Activated CD8-positive, alpha-beta memory T cell treated with anti-CD3 and anti-CD28 coated beads, Interleukin-2, amount 10 ng/mL, durations not matched to agents 7 days and 5 days (primary cell): ENCODE measurements at regions not wholly inside any gene's neighbourhood (a gene's known extent, or its start where the extent isn't known, plus 50 kb on each side); places are given as distances from the start of the nearest gene placed in this dataset.
"Not testable (repeated sequence)": the region's sequence is repeated elsewhere in the genome, so short reads cannot be mapped to it uniquely, and the experiment has no call there.

ENCODE experiments used
- ATAC-seq: fragments of 150-1000 bp; cut with Tn5 transposase; one replicate; pipeline ENCODE4 v1.10.0; 2021; ENCODE audit warnings: moderate library complexity
- CTCF ChIA-PET: fragments of 350-600 bp; sonication (Branson Sonifier 250); formaldehyde crosslinking; loops from one replicate; lab custom pipeline; 2021; ENCODE audit warnings: antibody characterized with exemption; lab: Charles Lee
- DNase-seq: peaks from one replicate; pipeline ENCODE4 v3.0.0-alpha.2; 2020
- H3K27ac Mint-ChIP-seq: one replicate; pipeline ENCODE4 v1.8.0; 2021; ENCODE audit warnings: mild to moderate bottlenecking, mixed read lengths
- H3K27me3 Mint-ChIP-seq: one replicate; pipeline ENCODE4 v1.8.0; 2021; ENCODE audit warnings: mixed read lengths
- H3K36me3 Mint-ChIP-seq: one replicate; pipeline ENCODE4 v1.8.0; 2021; ENCODE audit warnings: mild to moderate bottlenecking, mixed read lengths
- H3K4me1 Mint-ChIP-seq: one replicate; pipeline ENCODE4 v1.8.0; 2021; ENCODE audit warnings: mixed read lengths
- H3K4me3 Mint-ChIP-seq: one replicate; pipeline ENCODE4 v1.8.0; 2021; ENCODE audit warnings: mild to moderate bottlenecking, moderate library complexity, mixed read lengths
- H3K9me3 Mint-ChIP-seq: one replicate; pipeline ENCODE4 v1.8.0; 2022; ENCODE audit warnings: low read depth, mixed read lengths

DNA sequence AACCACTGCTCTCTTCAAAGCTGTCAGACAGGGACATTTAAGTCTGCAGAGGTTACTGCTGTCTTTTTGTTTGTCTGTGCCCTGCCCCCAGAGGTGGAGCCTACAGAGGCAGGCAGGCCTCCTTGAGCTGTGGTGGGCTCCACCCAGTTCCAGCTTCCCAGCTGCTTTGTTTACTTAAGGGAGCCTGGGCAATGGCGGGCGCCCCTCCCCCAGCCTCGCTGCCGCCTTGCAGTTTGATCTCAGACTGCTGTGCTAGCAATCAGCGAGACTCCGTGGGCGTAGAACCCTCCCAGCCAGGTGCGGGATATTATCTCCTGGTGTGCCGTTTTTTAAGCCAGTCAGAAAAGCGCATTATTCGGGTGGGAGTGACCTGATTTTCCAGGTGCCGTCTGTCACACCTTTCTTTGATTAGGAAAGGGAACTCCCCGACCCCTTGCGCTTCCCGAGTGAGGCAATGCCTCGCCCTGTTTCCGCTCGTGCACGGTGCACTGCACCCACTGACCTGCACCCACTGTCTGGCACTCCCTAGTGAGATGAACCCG, 764.5 kb upstream of the CDH6 start:
- CTCF ChIA-PET, H3K4me3 Mint-ChIP-seq, H3K36me3 Mint-ChIP-seq, H3K27ac Mint-ChIP-seq, DNase-seq, H3K4me1 Mint-ChIP-seq, H3K9me3 Mint-ChIP-seq, ATAC-seq, H3K27me3 Mint-ChIP-seq: not testable (repeated sequence)

DNA sequence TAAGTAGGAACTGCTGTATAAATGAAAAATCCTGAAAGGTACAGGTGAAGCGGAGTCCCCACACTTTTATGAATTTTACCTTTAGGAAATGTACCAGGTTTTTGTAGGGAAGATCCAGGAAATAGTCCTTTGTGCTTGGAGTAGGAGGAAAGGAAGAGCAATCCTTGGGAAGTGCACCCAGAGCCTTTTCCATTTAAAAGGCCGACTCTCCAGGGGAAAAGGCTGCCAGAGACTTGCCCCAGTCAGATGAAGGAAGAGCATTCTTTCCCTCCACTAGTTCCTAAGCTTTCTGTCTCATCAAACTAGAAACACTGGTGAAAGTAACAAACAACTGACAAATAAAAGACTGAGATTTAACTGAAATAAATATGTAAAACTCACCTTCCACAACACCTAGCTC, 779.4 kb upstream of the CDH6 start:
- Mint-ChIP-seq H3K4me3 (no peak overlapping the region), H3K27ac (no peak overlapping the region), H3K36me3 (no peaks in the 10 kb centered on the region), H3K27me3 (no peaks in the 10 kb centered on the region), H3K4me1 (no peaks in the 10 kb centered on the region), H3K9me3 (peaks cover 15% of the 10 kb centered on the region)
- CTCF ChIA-PET, result no interaction called here
- DNase-seq (no peak), ATAC-seq (no peak)

DNA sequence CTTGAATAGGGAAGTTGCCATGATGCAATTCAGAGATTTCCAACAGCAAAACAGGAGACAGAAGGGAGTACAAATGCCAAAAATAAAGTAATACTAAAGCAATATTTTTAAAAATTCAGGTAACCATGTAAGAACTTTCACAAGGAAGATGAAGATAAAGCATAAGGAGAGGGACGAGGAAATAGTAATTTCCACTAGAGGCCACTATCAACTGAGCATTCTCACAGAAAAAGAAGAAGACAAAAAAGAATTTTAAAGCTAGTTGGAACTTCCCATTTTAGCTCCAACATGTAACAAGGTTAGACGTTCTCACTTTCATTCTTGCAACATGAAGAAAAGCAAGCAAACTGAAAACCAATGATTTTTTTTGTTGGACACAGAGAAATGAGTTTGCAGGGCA, 779.9 kb upstream of the CDH6 start:
- CTCF ChIA-PET, result no interaction called here

DNA sequence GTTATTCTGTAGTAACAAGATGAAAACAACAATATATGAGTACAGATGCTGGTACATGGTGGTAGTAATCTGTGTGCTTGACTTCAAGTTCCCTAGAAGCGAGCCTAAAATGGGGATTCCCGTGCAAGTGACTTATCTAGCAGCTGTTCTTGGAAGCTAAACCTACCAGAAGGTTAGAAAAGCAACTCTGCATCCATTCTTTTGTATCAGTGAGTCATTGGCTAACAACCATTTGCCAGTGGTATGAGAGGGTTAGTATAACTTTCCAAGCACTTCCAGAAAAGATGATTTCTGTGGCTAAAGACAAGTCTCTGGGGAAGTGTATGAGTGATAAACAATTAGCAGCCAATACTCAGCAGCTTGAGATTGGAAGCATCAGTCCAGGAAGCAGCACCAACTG, 787.7 kb upstream of the CDH6 start:
- no peak for ATAC-seq
- H3K27ac Mint-ChIP-seq, result no peak overlapping the region
- no peak for DNase-seq
- H3K27me3 Mint-ChIP-seq, result no peaks in the 10 kb centered on the region
- peaks cover 14% of the 10 kb centered on the region for H3K9me3 Mint-ChIP-seq
- H3K36me3 Mint-ChIP-seq, result no peaks in the 10 kb centered on the region
- no peaks in the 10 kb centered on the region for H3K4me1 Mint-ChIP-seq
- no peak overlapping the region for H3K4me3 Mint-ChIP-seq
- CTCF ChIA-PET, result no interaction called here

More for the DNA sequence above, 779.9 kb upstream of the CDH6 start:
- H3K9me3 Mint-ChIP-seq, result peaks cover 18% of the 10 kb centered on the region
- H3K27ac Mint-ChIP-seq, result no peak overlapping the region
- no peaks in the 10 kb centered on the region for H3K36me3 Mint-ChIP-seq
- no peak overlapping the region for H3K4me3 Mint-ChIP-seq
- DNase-seq (no peak), ATAC-seq (no peak)
- no peaks in the 10 kb centered on the region for H3K4me1 Mint-ChIP-seq
- no peaks in the 10 kb centered on the region for H3K27me3 Mint-ChIP-seq

DNA sequence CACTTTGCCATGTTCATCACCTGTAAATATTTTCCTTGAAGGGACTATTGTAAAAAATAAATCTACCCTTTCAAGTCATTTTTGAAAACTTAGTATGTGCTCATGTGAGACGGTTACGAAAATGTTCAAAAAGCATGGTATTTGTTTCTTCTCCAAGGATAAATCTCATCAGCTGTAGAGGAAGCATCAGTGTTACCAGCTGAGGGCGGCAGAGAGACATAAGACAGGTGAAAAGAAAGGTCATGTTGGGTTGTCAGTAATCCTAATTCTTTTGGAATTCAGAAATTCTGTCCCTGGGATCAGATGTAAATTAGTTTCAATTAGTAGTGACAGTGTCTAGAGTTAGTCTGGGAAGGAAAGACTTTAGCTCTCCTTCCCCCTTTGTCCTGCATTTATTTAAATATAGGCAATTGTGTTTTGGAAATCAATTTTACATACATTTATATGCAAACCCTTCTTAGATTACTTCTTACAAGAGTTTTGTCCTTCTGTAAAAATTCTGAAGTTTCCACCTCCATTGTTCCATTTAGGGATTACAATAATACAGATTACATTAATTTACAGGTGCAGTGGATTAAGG, 791.9 kb upstream of the CDH6 start:
- CTCF ChIA-PET, result no interaction called here
- no peaks in the 10 kb centered on the region for H3K4me1 Mint-ChIP-seq
- no peak for DNase-seq
- H3K27ac Mint-ChIP-seq, result no peak overlapping the region
- no peaks in the 10 kb centered on the region for H3K27me3 Mint-ChIP-seq
- H3K4me3 Mint-ChIP-seq, result no peak overlapping the region
- no peaks in the 10 kb centered on the region for H3K36me3 Mint-ChIP-seq
- peaks cover 6% of the 10 kb centered on the region for H3K9me3 Mint-ChIP-seq
- no peak for ATAC-seq

DNA sequence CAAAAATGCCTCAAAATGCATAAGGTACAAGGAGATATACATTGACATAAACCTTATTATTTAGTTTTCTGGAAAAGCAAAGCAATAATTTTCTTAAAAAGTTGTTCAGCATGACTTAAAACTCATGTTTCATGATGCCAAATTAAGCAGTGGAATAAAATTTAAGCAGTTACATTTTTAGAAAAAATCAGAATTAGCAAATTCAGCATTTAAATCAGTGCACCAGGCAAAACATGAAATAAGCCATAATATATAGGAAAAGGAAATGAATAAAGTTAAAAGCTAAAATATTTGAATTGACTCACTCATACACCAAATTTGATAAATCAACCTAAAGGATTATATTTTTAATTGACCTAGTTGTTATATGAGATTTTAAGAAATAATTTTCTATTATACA, 795.1 kb upstream of the CDH6 start:
- Mint-ChIP-seq H3K36me3 (no peaks in the 10 kb centered on the region), H3K4me1 (no peaks in the 10 kb centered on the region), H3K27me3 (no peaks in the 10 kb centered on the region), H3K9me3 (peaks cover 8% of the 10 kb centered on the region), H3K27ac (no peak overlapping the region), H3K4me3 (no peak overlapping the region)
- no peak for DNase-seq
- CTCF ChIA-PET, result no interaction called here
- no peak for ATAC-seq

DNA sequence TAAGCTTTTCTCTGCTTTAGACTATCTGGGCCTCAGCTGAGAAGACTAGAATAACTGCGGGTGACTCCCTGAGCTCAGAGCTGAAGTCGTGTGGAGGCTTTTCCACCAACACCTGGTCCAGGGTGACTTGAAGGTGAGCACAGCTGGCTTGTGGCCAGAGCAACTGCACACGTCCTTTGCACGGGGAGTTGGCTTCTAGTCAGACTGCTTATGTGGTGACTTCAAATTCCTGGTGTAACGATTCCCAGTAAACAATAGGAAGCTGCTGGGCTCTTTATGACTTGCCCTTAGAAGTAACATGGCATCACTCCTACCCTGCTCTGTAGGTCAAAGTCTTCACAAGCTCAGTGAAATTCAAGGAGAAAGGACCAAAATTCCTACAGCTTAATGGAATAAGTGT, 800.6 kb upstream of the CDH6 start:
- CTCF ChIA-PET, result no interaction called here
- no peak overlapping the region for H3K4me3 Mint-ChIP-seq
- H3K27me3 Mint-ChIP-seq, result no peaks in the 10 kb centered on the region
- no peaks in the 10 kb centered on the region for H3K36me3 Mint-ChIP-seq
- peaks cover 16% of the 10 kb centered on the region for H3K9me3 Mint-ChIP-seq
- no peak overlapping the region for H3K27ac Mint-ChIP-seq
- DNase-seq, result no peak
- no peak for ATAC-seq
- H3K4me1 Mint-ChIP-seq, result no peaks in the 10 kb centered on the region

DNA sequence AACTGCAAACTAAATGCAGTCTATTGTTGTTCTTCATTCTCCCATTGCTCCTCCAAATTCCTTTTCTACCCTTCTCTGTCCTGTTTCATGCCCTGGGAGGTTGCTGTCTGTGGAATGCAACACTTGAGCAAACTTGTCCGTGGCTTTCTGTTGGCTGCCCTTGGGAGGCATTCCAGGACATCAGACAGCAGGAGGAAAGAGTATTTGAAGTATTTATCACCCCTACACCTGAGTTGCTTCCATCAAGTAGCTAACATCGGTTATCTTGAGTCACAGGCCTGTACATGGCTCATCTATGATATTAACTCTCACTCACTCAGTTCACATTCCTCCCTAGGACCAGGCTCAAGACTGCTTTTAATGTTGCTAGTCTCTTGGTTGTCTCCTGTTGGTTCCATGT, 803.4 kb upstream of the CDH6 start:
- DNase-seq (no peak), ATAC-seq (no peak)
- Mint-ChIP-seq H3K4me1 (no peaks in the 10 kb centered on the region), H3K27ac (no peak overlapping the region), H3K4me3 (no peak overlapping the region), H3K27me3 (no peaks in the 10 kb centered on the region), H3K36me3 (no peaks in the 10 kb centered on the region), H3K9me3 (peaks cover 14% of the 10 kb centered on the region)
- CTCF ChIA-PET, result no interaction called here

DNA sequence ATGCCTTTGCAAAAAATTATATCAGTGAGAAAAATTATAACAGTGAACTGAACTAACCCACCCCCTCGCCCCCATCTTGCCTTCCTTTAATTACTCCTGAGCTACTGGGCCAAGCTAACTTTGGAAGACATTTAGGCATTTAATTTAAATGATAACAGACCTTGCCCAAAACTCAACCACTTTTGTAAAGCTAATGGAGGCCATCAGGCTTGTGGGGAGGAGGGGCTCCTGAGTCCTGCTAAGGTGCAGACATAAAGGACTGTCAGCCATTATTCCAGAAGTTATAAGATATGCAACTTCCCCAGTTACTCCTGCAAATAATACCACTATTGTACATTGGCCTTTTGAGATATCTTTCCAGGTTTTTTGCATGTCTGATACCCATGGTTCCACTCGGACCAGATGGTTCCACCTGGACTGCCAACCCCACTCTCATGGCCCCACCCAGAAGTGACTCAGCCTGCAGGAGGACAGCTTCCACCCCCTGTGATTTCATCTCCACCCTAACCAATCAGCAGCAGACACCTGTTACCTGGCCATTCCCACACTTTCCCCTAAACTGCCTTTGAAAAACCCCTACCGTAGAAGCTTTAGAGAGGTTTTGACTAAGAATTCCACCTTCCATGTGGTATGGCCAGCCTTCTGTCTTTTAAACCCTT, 805.4 kb upstream of the CDH6 start:
- Mint-ChIP-seq H3K4me1 (no peaks in the 10 kb centered on the region), H3K4me3 (no peak overlapping the region), H3K27me3 (no peaks in the 10 kb centered on the region), H3K27ac (no peak overlapping the region), H3K36me3 (no peaks in the 10 kb centered on the region), H3K9me3 (peaks cover 9% of the 10 kb centered on the region)
- CTCF ChIA-PET, result no interaction called here
- no peak for ATAC-seq
- no peak for DNase-seq

DNA sequence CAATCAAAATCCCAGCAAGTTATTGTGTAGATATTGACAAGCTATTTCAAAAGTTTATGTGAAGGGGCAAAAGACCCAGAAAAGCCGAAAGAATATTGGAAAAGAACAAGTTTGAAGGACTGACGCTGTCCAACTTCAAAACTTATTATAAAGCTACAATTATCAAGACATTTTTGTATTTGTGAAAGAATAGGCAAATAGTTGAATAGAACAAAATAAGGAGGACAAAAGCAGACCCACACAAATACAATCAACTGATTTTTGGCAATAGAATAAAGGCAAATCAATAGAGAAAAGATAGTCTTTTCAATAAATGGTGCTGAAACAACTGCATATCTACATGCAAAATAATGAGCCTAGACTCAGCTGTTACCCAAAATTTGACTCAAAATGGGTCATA, 807.7 kb upstream of the CDH6 start:
- H3K4me1 Mint-ChIP-seq, result no peaks in the 10 kb centered on the region
- H3K4me3 Mint-ChIP-seq, result no peak overlapping the region
- peaks cover 10% of the 10 kb centered on the region for H3K9me3 Mint-ChIP-seq
- H3K36me3 Mint-ChIP-seq, result no peaks in the 10 kb centered on the region
- CTCF ChIA-PET, result no interaction called here
- H3K27me3 Mint-ChIP-seq, result no peaks in the 10 kb centered on the region
- ATAC-seq (no peak), DNase-seq (no peak)
- no peak overlapping the region for H3K27ac Mint-ChIP-seq

DNA sequence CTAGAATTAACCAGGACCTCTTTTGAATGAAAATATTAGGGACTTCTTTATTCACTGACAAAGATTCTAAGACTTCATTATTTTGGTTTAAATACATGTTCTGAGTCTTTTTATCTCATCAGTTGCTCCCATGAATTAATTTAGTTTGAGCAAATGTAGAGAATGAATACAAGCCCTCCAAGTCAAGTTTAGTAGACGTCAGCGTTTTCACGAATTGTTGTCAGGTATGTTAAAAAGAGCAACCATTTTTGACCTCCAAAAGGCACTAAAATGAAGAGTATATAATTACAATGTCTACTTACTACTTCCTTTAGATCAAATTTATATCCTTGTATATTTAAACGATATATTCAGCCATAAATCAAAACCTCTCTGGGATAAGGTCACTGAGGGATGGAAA, 809.3 kb upstream of the CDH6 start:
- H3K27me3 Mint-ChIP-seq, result no peaks in the 10 kb centered on the region
- no peaks in the 10 kb centered on the region for H3K4me1 Mint-ChIP-seq
- no peaks in the 10 kb centered on the region for H3K36me3 Mint-ChIP-seq
- no peak overlapping the region for H3K27ac Mint-ChIP-seq
- ATAC-seq, result no peak
- H3K9me3 Mint-ChIP-seq, result peaks cover 9% of the 10 kb centered on the region
- CTCF ChIA-PET, result no interaction called here
- H3K4me3 Mint-ChIP-seq, result no peak overlapping the region
- no peak for DNase-seq

DNA sequence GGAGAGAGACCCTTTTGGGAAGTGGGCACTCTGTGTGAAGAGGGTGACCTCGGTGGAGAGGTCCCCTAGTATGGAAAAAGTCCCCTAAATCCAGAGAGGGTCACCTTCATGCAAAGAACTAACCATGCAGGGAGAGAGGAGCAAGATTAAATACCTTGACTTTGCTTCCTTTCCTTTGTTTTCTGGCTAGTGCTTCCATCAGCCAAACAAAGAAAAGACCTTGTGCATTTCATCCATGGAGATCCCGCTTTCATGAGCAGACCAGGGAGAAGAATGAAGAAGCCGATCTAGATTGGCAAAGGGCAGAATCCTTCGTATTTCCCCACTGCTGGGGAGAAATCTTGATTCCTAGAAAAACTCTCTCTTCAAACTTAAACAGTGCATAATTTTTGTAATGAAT, 813.3 kb upstream of the CDH6 start:
- ATAC-seq (no peak), DNase-seq (no peak)
- Mint-ChIP-seq H3K36me3 (no peaks in the 10 kb centered on the region), H3K4me3 (no peak overlapping the region), H3K27ac (no peak overlapping the region), H3K27me3 (no peaks in the 10 kb centered on the region), H3K4me1 (no peaks in the 10 kb centered on the region), H3K9me3 (peaks cover 6% of the 10 kb centered on the region)
- CTCF ChIA-PET, result no interaction called here

DNA sequence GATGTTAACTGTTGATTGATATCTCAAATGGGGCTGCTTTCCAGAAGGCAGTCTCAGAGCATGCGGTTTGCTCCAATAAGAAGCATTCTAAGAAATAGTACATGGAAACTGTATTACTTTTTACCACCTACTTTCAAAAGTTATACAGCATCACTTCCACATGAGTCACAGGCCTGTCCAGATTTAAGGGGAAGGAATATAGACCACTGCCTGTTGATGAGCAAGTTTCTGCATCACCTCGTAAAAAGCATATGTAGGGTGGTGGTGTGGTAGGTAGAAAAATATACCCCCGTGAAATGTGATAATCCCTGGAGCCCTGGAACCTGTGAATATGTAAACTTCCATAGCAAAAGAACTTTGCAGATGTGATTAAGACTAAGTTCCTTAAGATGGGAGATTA, 816.6 kb upstream of the CDH6 start:
- CTCF ChIA-PET, result no interaction called here
- Mint-ChIP-seq H3K27ac (no peak overlapping the region), H3K4me3 (no peak overlapping the region), H3K4me1 (no peaks in the 10 kb centered on the region), H3K9me3 (peaks cover 6% of the 10 kb centered on the region), H3K27me3 (no peaks in the 10 kb centered on the region), H3K36me3 (no peaks in the 10 kb centered on the region)
- ATAC-seq, result no peak
- DNase-seq, result no peak

DNA sequence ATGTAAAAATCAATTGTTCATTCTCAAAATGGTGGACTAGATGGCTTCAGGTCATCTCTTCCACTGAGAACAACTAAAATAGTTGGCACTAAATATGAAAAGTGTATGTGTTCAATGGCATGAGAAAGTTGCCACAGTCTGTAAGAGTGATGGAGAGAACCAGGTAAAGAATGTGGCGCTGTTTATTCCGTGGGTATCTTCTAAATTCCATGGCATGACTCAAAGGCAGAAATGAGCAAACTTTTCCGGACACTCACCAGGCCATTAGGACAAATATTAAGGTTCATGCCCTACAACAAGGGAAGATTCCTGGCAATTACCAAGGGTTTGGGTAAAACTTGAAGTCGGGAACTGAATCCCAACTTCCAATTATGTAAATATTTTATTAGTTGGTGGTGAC, 825.4 kb upstream of the CDH6 start:
- ATAC-seq (no peak), DNase-seq (no peak)
- no peaks in the 10 kb centered on the region for H3K27me3 Mint-ChIP-seq
- no peaks in the 10 kb centered on the region for H3K36me3 Mint-ChIP-seq
- no peaks in the 10 kb centered on the region for H3K4me1 Mint-ChIP-seq
- no peak overlapping the region for H3K4me3 Mint-ChIP-seq
- CTCF ChIA-PET, result no interaction called here
- H3K9me3 Mint-ChIP-seq, result peaks cover 14% of the 10 kb centered on the region
- no peak overlapping the region for H3K27ac Mint-ChIP-seq
